GM10248 (cell line): ENCODE measurements at regions not wholly inside any gene's neighbourhood (a gene's known extent, or its start where the extent isn't known, plus 50 kb on each side); places are given as distances from the start of the nearest gene placed in this dataset.

Experiments
- CTCF ChIA-PET: fragments of 300-600 bp; sonication (Branson Sonifier 250); formaldehyde crosslinking; extraction: SDS; loops from one replicate; lab custom pipeline; 2021; ENCODE audit warnings: antibody characterized with exemption; lab: Yijun Ruan, JAX
- POLR2A ChIA-PET: fragments of 350-650 bp; sonication (Branson Sonifier 250); formaldehyde crosslinking; extraction: SDS; loops from one replicate; lab custom pipeline; 2020; ENCODE audit warnings: antibody characterized with exemption; lab: Yijun Ruan, JAX
- DNase-seq: peaks from one replicate; pipeline ENCODE4 v3.0.0; 2012; ENCODE audit errors: extremely low spot score
- CTCF ChIP-seq: IDR thresholded peaks from 2 replicates; pipeline ENCODE4 v1.5.1; 2012; ENCODE audit warnings: mild to moderate bottlenecking, low read depth; ENCODE audit errors: extremely low read depth, missing control alignments, control extremely low read depth

- POLR2A ChIA-PET = no interaction called here
- TF ChIP-seq CTCF = no peak
- CTCF ChIA-PET = no interaction called here
- DNase-seq = no peak
These were observed 377.0 kb upstream of the ACTBL2 start for GRCh38 chr5:57859626-57860025.

- TF ChIP-seq CTCF = no peak
- no peak for DNase-seq
- ChIA-PET POLR2A (no interaction called here), CTCF (no interaction called here)
These were observed 376.3 kb upstream of the ACTBL2 start for GRCh38 chr5:57858905-57859304.

- DNase-seq = no peak
- CTCF ChIA-PET = no interaction called here
- no peak for TF ChIP-seq CTCF
These were observed 375.1 kb upstream of the ACTBL2 start for GRCh38 chr5:57857696-57858095.

GRCh38 chr5:57855831-57856230 is 373.2 kb upstream of the ACTBL2 start:
- ChIA-PET CTCF (interaction anchor here (1.8 kb wide), 1 partner anchor 8 kb away, joined by 3 read pairs; no protein-coding TSS in a partner anchor), POLR2A (no interaction called here)
- DNase-seq = no peak
- TF ChIP-seq CTCF = no peak

More at GRCh38 chr5:57857696-57858095, 375.1 kb upstream of the ACTBL2 start:
- POLR2A ChIA-PET = no interaction called here

GRCh38 chr5:57853929-57854697 is 371.5 kb upstream of the ACTBL2 start:
- ChIA-PET CTCF (interaction anchor here (1.8 kb wide), 1 partner anchor 10 kb away, joined by 3 read pairs; no protein-coding TSS in a partner anchor), POLR2A (no interaction called here)
- no peak for TF ChIP-seq CTCF
- DNase-seq = no peak

GRCh38 chr5:57850109-57850508 is 367.5 kb upstream of the ACTBL2 start:
- ChIA-PET POLR2A (no interaction called here), CTCF (no interaction called here)
- TF ChIP-seq CTCF = no peak
- DNase-seq = no peak
